ENCODE measurements at regions not wholly inside any gene's neighbourhood (a gene's known extent, or its start where the extent isn't known, plus 50 kb on each side); places are given as distances from the start of the nearest gene placed in this dataset.

DNA sequence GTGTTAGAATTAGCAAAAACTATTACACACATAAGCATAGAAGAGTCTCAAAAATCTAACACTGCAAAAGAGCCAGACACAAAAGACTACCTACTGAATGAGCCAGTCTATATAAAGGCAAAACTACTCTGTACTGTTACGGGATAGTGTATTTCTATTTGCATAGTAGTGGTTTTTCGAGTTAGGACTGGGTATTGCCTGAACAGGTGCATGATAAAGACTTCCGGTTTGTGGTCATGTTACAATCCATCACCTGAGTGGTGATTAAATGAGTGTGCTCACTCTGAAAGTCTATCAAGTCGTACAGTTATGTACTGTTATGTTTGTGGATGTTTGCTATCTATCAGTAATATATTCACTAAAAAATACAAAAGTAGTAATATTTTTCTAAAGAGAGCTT lies 523.3 kb upstream of the SYT4 start:
- no peaks in the 10 kb centered on the region for H3K27me3 ChIP-seq (replicated peaks; ENCODE audit: insufficient read depth)

GRCh38 chr18:43805646-43806194 lies 528.4 kb upstream of the SYT4 start:
- H2AFZ ChIP-seq, result no peak overlapping the region
- H3K9me3 ChIP-seq (ENCODE audit: low read depth), result no peaks in the 10 kb centered on the region
- H3K4me2 ChIP-seq (ENCODE audit: unreplicated experiment), result no peak overlapping the region
- H3K4me3 ChIP-seq, result no peak overlapping the region
- no peaks in the 10 kb centered on the region for H3K36me3 ChIP-seq (ENCODE audit: low read depth)
- no peaks in the 10 kb centered on the region for H3F3A ChIP-seq (ENCODE audit: insufficient read depth)
- in situ Hi-C loops (cut with MboI), result no loop called here
- no peak for TF ChIP-seq EZH2 (IDR thresholded peaks at IDR 0.05; ENCODE audit: insufficient read depth, poor library complexity, severe bottlenecking)
- no peak for TF ChIP-seq EZH2phosphoT487 (IDR thresholded peaks at IDR 0.05; ENCODE audit: insufficient read depth, low read depth)
- 44 to 47% methylated on average over 5 of the region's 5 CpGs for WGBS, 2 experiments (ENCODE audit: low coverage in 1 of 2, low lambda C conversion rate in 2 of 2, missing lambda C conversion rate in 2 of 2)
- DNase-seq, result no peak
- no peaks in the 10 kb centered on the region for H4K20me1 ChIP-seq (ENCODE audit: insufficient read depth)
- no peaks in the 10 kb centered on the region for H3K79me2 ChIP-seq (ENCODE audit: insufficient read depth)
- H3K27ac ChIP-seq, result no peak overlapping the region
- no peaks in the 10 kb centered on the region for H3K9me2 ChIP-seq (ENCODE audit: insufficient read depth)
- H3K4me1 ChIP-seq (ENCODE audit: insufficient read depth), result no peaks in the 10 kb centered on the region
- H3K9ac ChIP-seq, result no peak overlapping the region
- H3K27me3 ChIP-seq (replicated peaks; ENCODE audit: insufficient read depth), result no peaks in the 10 kb centered on the region

More for the DNA sequence above, 523.3 kb upstream of the SYT4 start:
- H2AFZ ChIP-seq, result no peak overlapping the region
- no peaks in the 10 kb centered on the region for H3F3A ChIP-seq (ENCODE audit: insufficient read depth)
- TF ChIP-seq EZH2phosphoT487 (IDR thresholded peaks at IDR 0.05; ENCODE audit: insufficient read depth, low read depth) (no peak), EZH2 (IDR thresholded peaks at IDR 0.05; ENCODE audit: insufficient read depth, poor library complexity, severe bottlenecking) (no peak)
- H3K79me2 ChIP-seq (ENCODE audit: insufficient read depth), result no peaks in the 10 kb centered on the region
- H3K9ac ChIP-seq, result no peak overlapping the region
- 56 to 61% methylated on average over 4 of the region's 4 CpGs for WGBS, 2 experiments (ENCODE audit: low coverage in 1 of 2, low lambda C conversion rate in 2 of 2, missing lambda C conversion rate in 2 of 2)
- H3K4me3 ChIP-seq, result no peak overlapping the region
- no peak overlapping the region for H3K4me2 ChIP-seq (ENCODE audit: unreplicated experiment)
- in situ Hi-C loops (cut with MboI), result no loop called here
- DNase-seq, result no peak
- H3K9me3 ChIP-seq (ENCODE audit: low read depth), result no peaks in the 10 kb centered on the region
- H4K20me1 ChIP-seq (ENCODE audit: insufficient read depth), result no peaks in the 10 kb centered on the region
- no peaks in the 10 kb centered on the region for H3K36me3 ChIP-seq (ENCODE audit: low read depth)
- no peaks in the 10 kb centered on the region for H3K4me1 ChIP-seq (ENCODE audit: insufficient read depth)
- H3K27ac ChIP-seq, result no peak overlapping the region
- no peaks in the 10 kb centered on the region for H3K9me2 ChIP-seq (ENCODE audit: insufficient read depth)

DNA sequence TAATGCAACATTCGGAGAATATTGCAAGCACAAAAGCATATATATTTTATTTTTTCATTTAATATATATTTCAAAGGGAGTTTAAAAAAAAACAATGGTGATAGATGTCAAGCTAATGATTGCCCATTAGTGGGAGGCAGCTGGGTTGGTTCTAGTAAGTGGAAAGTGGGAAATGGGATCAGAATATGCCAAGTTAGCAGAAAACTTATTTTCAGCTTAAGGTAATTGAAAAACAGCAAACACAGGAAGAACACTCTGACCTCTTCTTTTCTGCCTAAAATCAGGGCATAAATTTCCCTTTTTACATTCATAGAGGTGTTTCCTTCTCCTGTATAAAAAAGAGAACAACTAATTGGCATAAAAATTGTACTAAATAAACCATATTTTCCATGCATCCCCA lies 535.3 kb upstream of the SYT4 start:
- Histone ChIP-seq H3F3A (ENCODE audit: insufficient read depth) (no peaks in the 10 kb centered on the region), H3K27me3 (replicated peaks; ENCODE audit: insufficient read depth) (no peaks in the 10 kb centered on the region), H3K9ac (no peak overlapping the region), H3K36me3 (ENCODE audit: low read depth) (no peaks in the 10 kb centered on the region), H3K4me1 (ENCODE audit: insufficient read depth) (no peaks in the 10 kb centered on the region), H4K20me1 (ENCODE audit: insufficient read depth) (no peaks in the 10 kb centered on the region), H2AFZ (no peak overlapping the region), H3K4me3 (no peak overlapping the region), H3K9me2 (ENCODE audit: insufficient read depth) (no peaks in the 10 kb centered on the region), H3K4me2 (ENCODE audit: unreplicated experiment) (no peak overlapping the region), H3K9me3 (ENCODE audit: low read depth) (no peaks in the 10 kb centered on the region), H3K27ac (no peak overlapping the region), H3K79me2 (ENCODE audit: insufficient read depth) (no peaks in the 10 kb centered on the region)
- DNase-seq, result no peak
- in situ Hi-C loops (cut with MboI), result no loop called here
- TF ChIP-seq EZH2 (IDR thresholded peaks at IDR 0.05; ENCODE audit: insufficient read depth, poor library complexity, severe bottlenecking) (no peak), EZH2phosphoT487 (IDR thresholded peaks at IDR 0.05; ENCODE audit: insufficient read depth, low read depth) (no peak)
- 47 to 58% methylated on average over 1 of the region's 1 CpG for WGBS, 2 experiments (ENCODE audit: low coverage in 1 of 2, low lambda C conversion rate in 2 of 2, missing lambda C conversion rate in 2 of 2)

DNA sequence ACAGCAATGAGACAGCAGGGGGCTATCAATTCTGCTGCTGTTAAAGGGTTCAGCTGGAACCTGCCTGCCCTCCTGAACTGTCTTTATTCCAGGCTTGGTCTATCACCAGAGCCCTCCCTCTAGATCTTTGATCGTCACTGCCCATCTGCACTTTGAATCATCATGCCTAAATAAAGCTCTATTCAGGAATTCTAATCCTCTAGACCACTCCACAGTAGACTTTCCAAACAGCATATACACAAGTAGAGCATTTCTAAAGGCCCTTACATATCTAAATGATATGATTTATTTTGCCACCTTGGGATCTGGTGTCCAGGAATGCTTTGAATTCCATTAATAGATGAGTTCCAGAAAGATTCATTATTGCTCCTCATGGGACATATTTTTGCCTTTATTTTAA lies 542.1 kb upstream of the SYT4 start:
- no peaks in the 10 kb centered on the region for H3K4me1 ChIP-seq (ENCODE audit: insufficient read depth)
- no peaks in the 10 kb centered on the region for H3K79me2 ChIP-seq (ENCODE audit: insufficient read depth)
- H3K9me2 ChIP-seq (ENCODE audit: insufficient read depth), result no peaks in the 10 kb centered on the region
- in situ Hi-C loops (cut with MboI), result no loop called here
- H3K4me3 ChIP-seq, result no peak overlapping the region
- no peaks in the 10 kb centered on the region for H3F3A ChIP-seq (ENCODE audit: insufficient read depth)
- TF ChIP-seq EZH2 (IDR thresholded peaks at IDR 0.05; ENCODE audit: insufficient read depth, poor library complexity, severe bottlenecking) (no peak), EZH2phosphoT487 (IDR thresholded peaks at IDR 0.05; ENCODE audit: insufficient read depth, low read depth) (no peak)
- H3K27me3 ChIP-seq (replicated peaks; ENCODE audit: insufficient read depth), result no peaks in the 10 kb centered on the region
- no peak for DNase-seq
- H3K9ac ChIP-seq, result no peak overlapping the region
- H2AFZ ChIP-seq, result no peak overlapping the region
- H3K9me3 ChIP-seq (ENCODE audit: low read depth), result no peaks in the 10 kb centered on the region
- WGBS, 2 experiments (ENCODE audit: low coverage in 1 of 2, low lambda C conversion rate in 2 of 2, missing lambda C conversion rate in 2 of 2), result 5 to 15% methylated on average over 1 of the region's 1 CpG
- H4K20me1 ChIP-seq (ENCODE audit: insufficient read depth), result no peaks in the 10 kb centered on the region
- no peak overlapping the region for H3K4me2 ChIP-seq (ENCODE audit: unreplicated experiment)
- no peak overlapping the region for H3K27ac ChIP-seq
- no peaks in the 10 kb centered on the region for H3K36me3 ChIP-seq (ENCODE audit: low read depth)

DNA sequence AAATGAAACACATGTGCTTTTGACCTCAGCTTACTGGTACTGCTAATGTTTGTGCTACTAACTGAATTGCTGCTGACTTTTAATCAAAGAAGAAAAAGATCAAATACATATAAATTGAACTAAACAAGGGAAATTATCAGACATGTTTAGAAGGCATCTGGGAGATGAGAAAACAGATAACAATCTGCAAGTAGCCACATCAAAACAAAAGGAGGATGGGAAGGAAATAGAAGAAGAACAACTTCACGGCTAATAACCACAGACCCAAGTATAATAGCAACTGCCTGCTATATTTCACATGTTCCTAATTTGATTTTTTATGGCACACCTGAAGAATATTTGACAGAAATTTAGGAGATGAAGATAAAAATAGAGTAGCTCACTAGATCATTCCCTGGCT lies 542.6 kb upstream of the SYT4 start:
- H3K27ac ChIP-seq, result no peak overlapping the region
- 61 to 76% methylated on average over 1 of the region's 1 CpG for WGBS, 2 experiments (ENCODE audit: low coverage in 1 of 2, low lambda C conversion rate in 2 of 2, missing lambda C conversion rate in 2 of 2)
- no peaks in the 10 kb centered on the region for H4K20me1 ChIP-seq (ENCODE audit: insufficient read depth)
- H3K4me1 ChIP-seq (ENCODE audit: insufficient read depth), result no peaks in the 10 kb centered on the region
- H3K4me2 ChIP-seq (ENCODE audit: unreplicated experiment), result no peak overlapping the region
- no peaks in the 10 kb centered on the region for H3F3A ChIP-seq (ENCODE audit: insufficient read depth)
- H3K36me3 ChIP-seq (ENCODE audit: low read depth), result no peaks in the 10 kb centered on the region
- no peaks in the 10 kb centered on the region for H3K79me2 ChIP-seq (ENCODE audit: insufficient read depth)
- no peak overlapping the region for H3K4me3 ChIP-seq
- no peaks in the 10 kb centered on the region for H3K9me2 ChIP-seq (ENCODE audit: insufficient read depth)
- in situ Hi-C loops (cut with MboI), result no loop called here
- no peak overlapping the region for H2AFZ ChIP-seq
- H3K9me3 ChIP-seq (ENCODE audit: low read depth), result no peaks in the 10 kb centered on the region
- no peak for DNase-seq
- H3K9ac ChIP-seq, result no peak overlapping the region
- H3K27me3 ChIP-seq (replicated peaks; ENCODE audit: insufficient read depth), result no peaks in the 10 kb centered on the region
- TF ChIP-seq EZH2phosphoT487 (IDR thresholded peaks at IDR 0.05; ENCODE audit: insufficient read depth, low read depth), result no peak
- TF ChIP-seq EZH2 (IDR thresholded peaks at IDR 0.05; ENCODE audit: insufficient read depth, poor library complexity, severe bottlenecking), result no peak
